Neural cell (in vitro differentiated cells): ENCODE measurements at regions not wholly inside any gene's neighbourhood (a gene's known extent, or its start where the extent isn't known, plus 50 kb on each side); places are given as distances from the start of the nearest gene placed in this dataset.

Experiments used
- EP300 ChIP-seq: fragments of 450-650 bp; conservative IDR thresholded peaks from 2 replicates; pipeline ENCODE4 v1.6.1; 2014; ENCODE audit warnings: antibody characterized with exemption, mild to moderate bottlenecking, moderate library complexity; ENCODE audit not compliant: poor library complexity, severe bottlenecking
- EZH2 ChIP-seq: fragments of 200-600, 300-800 bp; shearing (Covaris generic), sonication (generic); IDR thresholded peaks from 2 replicates; pipeline ENCODE4 v1.6.1; 2014; ENCODE audit warnings: antibody characterized with exemption, low read length, borderline replicate concordance, mild to moderate bottlenecking; ENCODE audit not compliant: insufficient read depth, poor library complexity, severe bottlenecking
- MXI1 ChIP-seq: fragments of 450-650 bp; conservative IDR thresholded peaks from 2 replicates; pipeline ENCODE4 v1.6.1; 2014; ENCODE audit warnings: antibody characterized with exemption, mild to moderate bottlenecking; ENCODE audit not compliant: poor library complexity, severe bottlenecking
- POLR2AphosphoS5 ChIP-seq: IDR thresholded peaks from 2 replicates; pipeline ENCODE4 v1.6.1; 2012
- RAD21 ChIP-seq: fragments of 450-650 bp; conservative IDR thresholded peaks from 2 replicates; pipeline ENCODE4 v1.6.1; 2014; ENCODE audit warnings: antibody characterized with exemption, mild to moderate bottlenecking, moderate library complexity
- SMC3 ChIP-seq: fragments of 450-650 bp; conservative IDR thresholded peaks from 2 replicates; pipeline ENCODE4 v1.6.1; 2014; ENCODE audit warnings: antibody characterized with exemption, mild to moderate bottlenecking, moderate library complexity; ENCODE audit not compliant: poor library complexity
- TAF1 ChIP-seq: IDR thresholded peaks from 2 replicates; pipeline ENCODE4 v1.6.1; 2012; ENCODE audit warnings: low read depth
- TF ChIP-seq, protein P1 (sequence below): fragments of 450-650 bp; IDR thresholded peaks from 2 replicates; pipeline ENCODE4 v1.5.1; 2014; ENCODE audit warnings: antibody characterized with exemption, mild to moderate bottlenecking, moderate library complexity; ENCODE audit not compliant: poor library complexity, severe bottlenecking
- TF ChIP-seq, protein P2 (sequence below): IDR thresholded peaks from 2 replicates; pipeline ENCODE4 v1.6.1; 2012; ENCODE audit warnings: borderline replicate concordance

DNA sequence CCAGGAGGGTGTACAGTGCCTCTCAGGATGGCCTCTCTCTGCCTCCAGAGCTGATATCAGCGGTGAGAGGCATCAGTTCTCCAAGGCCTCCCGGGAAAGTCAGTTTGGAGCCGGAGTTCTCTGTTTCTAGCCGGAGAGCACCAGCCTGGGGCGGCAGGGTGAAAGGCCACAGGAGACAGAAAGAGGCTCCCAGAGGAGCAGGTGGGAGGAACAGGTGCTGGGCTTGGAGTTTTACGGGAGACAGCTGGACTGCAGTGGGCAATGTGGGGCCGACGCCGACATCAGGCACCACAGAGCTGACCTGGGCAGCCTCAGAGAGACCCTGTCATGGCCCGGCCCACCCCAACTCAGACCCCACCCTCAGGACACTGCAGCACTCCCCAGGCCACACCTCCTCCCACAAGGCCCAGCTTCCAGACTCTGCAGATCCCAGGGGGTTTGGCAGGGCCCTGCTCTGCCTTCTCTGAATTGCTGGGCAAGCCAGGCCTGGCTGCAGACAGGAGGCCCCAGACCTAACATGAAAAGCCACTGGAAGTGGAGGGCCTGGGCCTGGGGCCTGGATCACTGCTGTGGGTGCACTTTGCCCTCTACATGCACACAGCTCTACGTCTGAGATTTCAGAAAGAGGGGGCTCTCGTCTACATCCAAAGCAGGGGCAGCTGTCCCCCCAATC lies 885.6 kb downstream of the BRD1 start:
- TF ChIP-seq, protein P1, sequence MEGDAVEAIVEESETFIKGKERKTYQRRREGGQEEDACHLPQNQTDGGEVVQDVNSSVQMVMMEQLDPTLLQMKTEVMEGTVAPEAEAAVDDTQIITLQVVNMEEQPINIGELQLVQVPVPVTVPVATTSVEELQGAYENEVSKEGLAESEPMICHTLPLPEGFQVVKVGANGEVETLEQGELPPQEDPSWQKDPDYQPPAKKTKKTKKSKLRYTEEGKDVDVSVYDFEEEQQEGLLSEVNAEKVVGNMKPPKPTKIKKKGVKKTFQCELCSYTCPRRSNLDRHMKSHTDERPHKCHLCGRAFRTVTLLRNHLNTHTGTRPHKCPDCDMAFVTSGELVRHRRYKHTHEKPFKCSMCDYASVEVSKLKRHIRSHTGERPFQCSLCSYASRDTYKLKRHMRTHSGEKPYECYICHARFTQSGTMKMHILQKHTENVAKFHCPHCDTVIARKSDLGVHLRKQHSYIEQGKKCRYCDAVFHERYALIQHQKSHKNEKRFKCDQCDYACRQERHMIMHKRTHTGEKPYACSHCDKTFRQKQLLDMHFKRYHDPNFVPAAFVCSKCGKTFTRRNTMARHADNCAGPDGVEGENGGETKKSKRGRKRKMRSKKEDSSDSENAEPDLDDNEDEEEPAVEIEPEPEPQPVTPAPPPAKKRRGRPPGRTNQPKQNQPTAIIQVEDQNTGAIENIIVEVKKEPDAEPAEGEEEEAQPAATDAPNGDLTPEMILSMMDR = no peak
- no peak for TF ChIP-seq EZH2
- TF ChIP-seq, protein P2, sequence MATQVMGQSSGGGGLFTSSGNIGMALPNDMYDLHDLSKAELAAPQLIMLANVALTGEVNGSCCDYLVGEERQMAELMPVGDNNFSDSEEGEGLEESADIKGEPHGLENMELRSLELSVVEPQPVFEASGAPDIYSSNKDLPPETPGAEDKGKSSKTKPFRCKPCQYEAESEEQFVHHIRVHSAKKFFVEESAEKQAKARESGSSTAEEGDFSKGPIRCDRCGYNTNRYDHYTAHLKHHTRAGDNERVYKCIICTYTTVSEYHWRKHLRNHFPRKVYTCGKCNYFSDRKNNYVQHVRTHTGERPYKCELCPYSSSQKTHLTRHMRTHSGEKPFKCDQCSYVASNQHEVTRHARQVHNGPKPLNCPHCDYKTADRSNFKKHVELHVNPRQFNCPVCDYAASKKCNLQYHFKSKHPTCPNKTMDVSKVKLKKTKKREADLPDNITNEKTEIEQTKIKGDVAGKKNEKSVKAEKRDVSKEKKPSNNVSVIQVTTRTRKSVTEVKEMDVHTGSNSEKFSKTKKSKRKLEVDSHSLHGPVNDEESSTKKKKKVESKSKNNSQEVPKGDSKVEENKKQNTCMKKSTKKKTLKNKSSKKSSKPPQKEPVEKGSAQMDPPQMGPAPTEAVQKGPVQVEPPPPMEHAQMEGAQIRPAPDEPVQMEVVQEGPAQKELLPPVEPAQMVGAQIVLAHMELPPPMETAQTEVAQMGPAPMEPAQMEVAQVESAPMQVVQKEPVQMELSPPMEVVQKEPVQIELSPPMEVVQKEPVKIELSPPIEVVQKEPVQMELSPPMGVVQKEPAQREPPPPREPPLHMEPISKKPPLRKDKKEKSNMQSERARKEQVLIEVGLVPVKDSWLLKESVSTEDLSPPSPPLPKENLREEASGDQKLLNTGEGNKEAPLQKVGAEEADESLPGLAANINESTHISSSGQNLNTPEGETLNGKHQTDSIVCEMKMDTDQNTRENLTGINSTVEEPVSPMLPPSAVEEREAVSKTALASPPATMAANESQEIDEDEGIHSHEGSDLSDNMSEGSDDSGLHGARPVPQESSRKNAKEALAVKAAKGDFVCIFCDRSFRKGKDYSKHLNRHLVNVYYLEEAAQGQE = no peak
- no peak for TF ChIP-seq RAD21
- TF ChIP-seq TAF1 = no peak
- TF ChIP-seq POLR2AphosphoS5 = no peak
- no peak for TF ChIP-seq MXI1
- TF ChIP-seq EP300 = no peak
- no peak for TF ChIP-seq SMC3
